Gastroesophageal sphincter (tissue), 3 donors: ENCODE measurements at regions not wholly inside any gene's neighbourhood (a gene's known extent, or its start where the extent isn't known, plus 50 kb on each side); places are given as distances from the start of the nearest gene placed in this dataset.

Experiments
- CTCF ChIP-seq, 4 experiments: fragments of 200-600 bp in 2 of 4; fragments of 450-650 bp in 2 of 4; sonication (generic) in 1 of 4; IDR thresholded peaks; one replicate each; pipeline ENCODE4 v1.5.1; 2017 to 2019; ENCODE audit warnings: antibody characterized with exemption in 4 of 4, mild to moderate bottlenecking in 2 of 4, moderate library complexity in 2 of 4
- EP300 ChIP-seq: sonication (generic); formaldehyde crosslinking; IDR thresholded peaks from one replicate; pipeline ENCODE4 v1.6.1; 2017; ENCODE audit warnings: antibody characterized with exemption, mild to moderate bottlenecking
- POLR2AphosphoS5 ChIP-seq: sonication (generic); formaldehyde crosslinking; IDR thresholded peaks from one replicate; pipeline ENCODE4 v1.6.1; 2017; ENCODE audit warnings: antibody characterized with exemption

- TF ChIP-seq CTCF (IDR thresholded peaks at IDR 0.05): no peak
- no peak for TF ChIP-seq POLR2AphosphoS5
- TF ChIP-seq EP300: no peak
Measured at GRCh38 chr9:78909566-78909965, 612.6 kb downstream of the PSAT1 start.
